ENCODE measurements at regions not wholly inside any gene's neighbourhood (a gene's known extent, or its start where the extent isn't known, plus 50 kb on each side); places are given as distances from the start of the nearest gene placed in this dataset.

DNA sequence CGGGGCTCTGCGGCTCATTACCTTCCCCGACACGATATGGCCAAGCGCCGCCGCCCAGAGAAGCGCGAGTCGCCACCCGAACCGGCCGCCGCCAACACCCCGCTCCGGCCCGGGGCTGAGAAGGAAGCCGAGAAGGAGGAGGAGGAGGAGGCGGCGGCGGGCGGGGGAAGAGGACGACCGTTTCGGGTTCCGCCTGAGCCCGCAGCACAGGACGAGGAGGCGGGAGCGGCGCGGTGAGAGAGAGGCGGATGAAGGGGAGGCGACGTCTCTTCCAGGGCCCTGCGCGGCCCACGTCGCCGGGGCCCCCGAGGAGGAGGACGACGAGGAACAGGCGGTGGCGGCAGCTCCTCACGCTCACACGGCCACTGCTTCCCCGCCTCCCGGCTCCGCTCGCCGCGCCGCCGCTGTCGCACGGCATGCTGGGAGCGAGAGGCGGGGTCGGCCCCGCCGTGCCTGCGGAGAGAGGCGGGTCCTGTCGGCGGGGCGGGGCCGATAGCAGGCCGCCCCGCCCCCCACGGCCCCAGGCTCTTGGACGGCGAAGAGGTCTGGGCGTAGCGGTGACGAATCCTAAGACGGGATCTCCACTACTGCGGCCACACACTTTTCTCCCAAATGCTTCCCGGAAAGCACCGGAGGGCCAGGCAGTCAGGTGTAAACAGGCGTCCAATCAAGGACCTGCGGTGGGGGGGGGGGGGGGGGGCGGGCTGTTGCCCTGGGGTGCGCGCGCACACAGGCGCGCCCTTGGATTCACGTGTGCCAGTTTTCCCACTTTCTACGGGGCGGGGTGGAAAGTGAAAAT is 97.3 kb upstream of the METTL9 start (continued):
- TF ChIP-seq, protein P1, sequence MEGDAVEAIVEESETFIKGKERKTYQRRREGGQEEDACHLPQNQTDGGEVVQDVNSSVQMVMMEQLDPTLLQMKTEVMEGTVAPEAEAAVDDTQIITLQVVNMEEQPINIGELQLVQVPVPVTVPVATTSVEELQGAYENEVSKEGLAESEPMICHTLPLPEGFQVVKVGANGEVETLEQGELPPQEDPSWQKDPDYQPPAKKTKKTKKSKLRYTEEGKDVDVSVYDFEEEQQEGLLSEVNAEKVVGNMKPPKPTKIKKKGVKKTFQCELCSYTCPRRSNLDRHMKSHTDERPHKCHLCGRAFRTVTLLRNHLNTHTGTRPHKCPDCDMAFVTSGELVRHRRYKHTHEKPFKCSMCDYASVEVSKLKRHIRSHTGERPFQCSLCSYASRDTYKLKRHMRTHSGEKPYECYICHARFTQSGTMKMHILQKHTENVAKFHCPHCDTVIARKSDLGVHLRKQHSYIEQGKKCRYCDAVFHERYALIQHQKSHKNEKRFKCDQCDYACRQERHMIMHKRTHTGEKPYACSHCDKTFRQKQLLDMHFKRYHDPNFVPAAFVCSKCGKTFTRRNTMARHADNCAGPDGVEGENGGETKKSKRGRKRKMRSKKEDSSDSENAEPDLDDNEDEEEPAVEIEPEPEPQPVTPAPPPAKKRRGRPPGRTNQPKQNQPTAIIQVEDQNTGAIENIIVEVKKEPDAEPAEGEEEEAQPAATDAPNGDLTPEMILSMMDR (IDR thresholded peaks at IDR 0.05 in 2 of 3, conservative IDR thresholded peaks at IDR 0.05 in 1 of 3; ENCODE audit: control insufficient read depth in 2 of 3, extremely low read depth in 1 of 3, insufficient read depth in 1 of 3, low read depth in 3 of 3, low read length in 3 of 3), result no peak; a peak in 1 of 6 replicates
- no peak for TF ChIP-seq ZZZ3 (IDR thresholded peaks at IDR 0.05; ENCODE audit: control insufficient read depth, insufficient read length, low read depth)
- no peak for TF ChIP-seq MTA2 (IDR thresholded peaks at IDR 0.05; ENCODE audit: low read depth)
- TF ChIP-seq MEF2A (IDR thresholded peaks at IDR 0.05; ENCODE audit: insufficient read depth, low read depth, low read length), result no peak
- TF ChIP-seq LARP7 (IDR thresholded peaks at IDR 0.05), result peak; percentile 59
- TF ChIP-seq NFYB (IDR thresholded peaks at IDR 0.05; ENCODE audit: insufficient read depth, low read depth, low read length), result peak; percentile 83
- TF ChIP-seq STAT3 (IDR thresholded peaks at IDR 0.05; ENCODE audit: low read depth, low read length), result no peak
- no peak for TF ChIP-seq RBBP5 (conservative IDR thresholded peaks at IDR 0.05)
- TF ChIP-seq, protein P2, sequence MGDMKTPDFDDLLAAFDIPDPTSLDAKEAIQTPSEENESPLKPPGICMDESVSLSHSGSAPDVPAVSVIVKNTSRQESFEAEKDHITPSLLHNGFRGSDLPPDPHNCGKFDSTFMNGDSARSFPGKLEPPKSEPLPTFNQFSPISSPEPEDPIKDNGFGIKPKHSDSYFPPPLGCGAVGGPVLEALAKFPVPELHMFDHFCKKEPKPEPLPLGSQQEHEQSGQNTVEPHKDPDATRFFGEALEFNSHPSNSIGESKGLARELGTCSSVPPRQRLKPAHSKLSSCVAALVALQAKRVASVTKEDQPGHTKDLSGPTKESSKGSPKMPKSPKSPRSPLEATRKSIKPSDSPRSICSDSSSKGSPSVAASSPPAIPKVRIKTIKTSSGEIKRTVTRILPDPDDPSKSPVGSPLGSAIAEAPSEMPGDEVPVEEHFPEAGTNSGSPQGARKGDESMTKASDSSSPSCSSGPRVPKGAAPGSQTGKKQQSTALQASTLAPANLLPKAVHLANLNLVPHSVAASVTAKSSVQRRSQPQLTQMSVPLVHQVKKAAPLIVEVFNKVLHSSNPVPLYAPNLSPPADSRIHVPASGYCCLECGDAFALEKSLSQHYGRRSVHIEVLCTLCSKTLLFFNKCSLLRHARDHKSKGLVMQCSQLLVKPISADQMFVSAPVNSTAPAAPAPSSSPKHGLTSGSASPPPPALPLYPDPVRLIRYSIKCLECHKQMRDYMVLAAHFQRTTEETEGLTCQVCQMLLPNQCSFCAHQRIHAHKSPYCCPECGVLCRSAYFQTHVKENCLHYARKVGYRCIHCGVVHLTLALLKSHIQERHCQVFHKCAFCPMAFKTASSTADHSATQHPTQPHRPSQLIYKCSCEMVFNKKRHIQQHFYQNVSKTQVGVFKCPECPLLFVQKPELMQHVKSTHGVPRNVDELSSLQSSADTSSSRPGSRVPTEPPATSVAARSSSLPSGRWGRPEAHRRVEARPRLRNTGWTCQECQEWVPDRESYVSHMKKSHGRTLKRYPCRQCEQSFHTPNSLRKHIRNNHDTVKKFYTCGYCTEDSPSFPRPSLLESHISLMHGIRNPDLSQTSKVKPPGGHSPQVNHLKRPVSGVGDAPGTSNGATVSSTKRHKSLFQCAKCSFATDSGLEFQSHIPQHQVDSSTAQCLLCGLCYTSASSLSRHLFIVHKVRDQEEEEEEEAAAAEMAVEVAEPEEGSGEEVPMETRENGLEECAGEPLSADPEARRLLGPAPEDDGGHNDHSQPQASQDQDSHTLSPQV (IDR thresholded peaks at IDR 0.05), result no peak
- TF ChIP-seq SMC3 (IDR thresholded peaks at IDR 0.05; ENCODE audit: borderline replicate concordance, low read length), result no peak
- peak; percentile 24; the same call in 1 of the 2 replicates for TF ChIP-seq MXI1 (IDR thresholded peaks at IDR 0.05; ENCODE audit: low read depth, low read length)
- peak; percentile 51 to 71; a peak in 3 of 4 replicates for TF ChIP-seq BHLHE40 (IDR thresholded peaks at IDR 0.05; ENCODE audit: borderline replicate concordance in 1 of 2, low read depth in 2 of 2, low read length in 1 of 2)
- TF ChIP-seq SP1 (IDR thresholded peaks at IDR 0.05; ENCODE audit: low read depth, low read length), result peak; percentile 37
- no peak for TF ChIP-seq TARDBP (IDR thresholded peaks at IDR 0.05; ENCODE audit: borderline replicate concordance)
- TF ChIP-seq CREB1 (IDR thresholded peaks at IDR 0.05; ENCODE audit: low read depth), result peak; percentile 53; the same call in 1 of the 2 replicates
- TF ChIP-seq HDGF (IDR thresholded peaks at IDR 0.05), result peak; percentile 81
- TF ChIP-seq POLR2AphosphoS5 (IDR thresholded peaks at IDR 0.05; ENCODE audit: low read length), result peak; percentile 94
- no peak for TF ChIP-seq IRF4 (IDR thresholded peaks at IDR 0.05; ENCODE audit: low read depth, low read length)
- no peak for TF ChIP-seq SPI1 (IDR thresholded peaks at IDR 0.05; ENCODE audit: borderline replicate concordance, insufficient read depth, low read depth, low read length)
- TF ChIP-seq CREM (IDR thresholded peaks at IDR 0.05; ENCODE audit: low read depth), result peak; percentile 20; the same call in 1 of the 2 replicates
- no peak for TF ChIP-seq ETV6 (conservative IDR thresholded peaks at IDR 0.05 in 1 of 2, IDR thresholded peaks at IDR 0.05 in 1 of 2; ENCODE audit: borderline replicate concordance in 1 of 2, low read depth in 1 of 2)
- peak; percentile 47; the same call in 1 of the 3 replicates for TF ChIP-seq POU2F2 (IDR thresholded peaks at IDR 0.05; ENCODE audit: borderline replicate concordance, low read depth, low read length)
- TF ChIP-seq TAF1 (IDR thresholded peaks at IDR 0.05; ENCODE audit: borderline replicate concordance, low read depth, low read length), result peak; percentile 76
- peak; percentile 49; the same call in 1 of the 2 replicates for TF ChIP-seq IKZF1 (conservative IDR thresholded peaks at IDR 0.05)
- peak; percentile 86 for TF ChIP-seq POLR2A (IDR thresholded peaks at IDR 0.05; ENCODE audit: low read depth, low read length)

Measured in GM12878 (cell line).